Mucosa of descending colon (tissue), 3 donors: ENCODE measurements at regions not wholly inside any gene's neighbourhood (a gene's known extent, or its start where the extent isn't known, plus 50 kb on each side); places are given as distances from the start of the nearest gene placed in this dataset.

Experiments used
- ATAC-seq: fragments of 200-7000 bp; cut with Tn5 transposase; one replicate; pipeline ENCODE4 v1.9.1; 2020; ENCODE audit warnings: mild to moderate bottlenecking, moderate library complexity
- DNase-seq, 3 donors: peaks; one replicate each; pipeline ENCODE4 v3.0.0-alpha.2; 2020
- H3K36me3 ChIP-seq: fragments of 200-600 bp; one replicate; pipeline ENCODE4 v1.8.0; 2021; ENCODE audit warnings: low read depth, mild to moderate bottlenecking
- H3K4me1 ChIP-seq: fragments of 200-600 bp; one replicate; pipeline ENCODE4 v1.8.0; 2021; ENCODE audit warnings: low read depth, mild to moderate bottlenecking
- H3K4me3 ChIP-seq: fragments of 200-600 bp; one replicate; pipeline ENCODE4 v1.8.0; 2021; ENCODE audit warnings: mild to moderate bottlenecking
- H3K9me3 ChIP-seq: fragments of 200-600 bp; one replicate; pipeline ENCODE4 v1.8.0; 2021; ENCODE audit warnings: mild to moderate bottlenecking
- intact Hi-C, 2 donors: fragments of 100-400 bp; cut with DNase I in 1 of 2; cut with micrococcal nuclease in 1 of 2; formaldehyde crosslinking; loops; one replicate each; pipeline versions ENCODE4 v1.11.0 to v1.11.1; 2022; cut with DNase I, micrococcal nuclease
- TF ChIP-seq, protein P1 (sequence below): fragments of 200-600 bp; IDR thresholded peaks from one replicate; pipeline ENCODE4 v1.8.0; 2022; ENCODE audit warnings: antibody characterized with exemption, mild to moderate bottlenecking
- donor health status: DM: no; HTN: no; CAD: no; lungs with moderate emphysema.
- donor health status: DM: no; HTN: no; CAD: no.
- donor health status: DM: no; HTN: yes; CAD: no.

DNA sequence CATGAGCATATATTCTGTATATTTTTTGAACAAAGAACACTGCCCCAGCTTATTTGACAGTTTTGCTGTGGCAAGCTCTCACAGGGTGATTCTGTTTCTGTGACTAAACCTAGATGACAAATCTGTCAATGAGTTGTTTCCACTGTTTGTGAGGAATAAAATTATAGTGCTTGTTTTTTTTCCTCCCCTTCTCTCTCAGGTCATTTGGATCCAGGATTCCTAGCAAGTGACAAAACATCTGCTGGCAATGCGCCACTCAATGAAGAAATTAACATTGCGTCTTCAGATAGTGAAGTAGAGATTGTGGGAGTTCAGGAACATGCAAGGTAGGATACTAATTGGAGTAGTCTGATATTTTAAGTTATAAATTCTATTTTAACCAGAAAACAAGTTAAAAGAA lies 149.3 kb downstream of the HAUS1 start:
- DNase-seq, result no peak
- no peaks in the 10 kb centered on the region for H3K36me3 ChIP-seq
- TF ChIP-seq, protein P1, sequence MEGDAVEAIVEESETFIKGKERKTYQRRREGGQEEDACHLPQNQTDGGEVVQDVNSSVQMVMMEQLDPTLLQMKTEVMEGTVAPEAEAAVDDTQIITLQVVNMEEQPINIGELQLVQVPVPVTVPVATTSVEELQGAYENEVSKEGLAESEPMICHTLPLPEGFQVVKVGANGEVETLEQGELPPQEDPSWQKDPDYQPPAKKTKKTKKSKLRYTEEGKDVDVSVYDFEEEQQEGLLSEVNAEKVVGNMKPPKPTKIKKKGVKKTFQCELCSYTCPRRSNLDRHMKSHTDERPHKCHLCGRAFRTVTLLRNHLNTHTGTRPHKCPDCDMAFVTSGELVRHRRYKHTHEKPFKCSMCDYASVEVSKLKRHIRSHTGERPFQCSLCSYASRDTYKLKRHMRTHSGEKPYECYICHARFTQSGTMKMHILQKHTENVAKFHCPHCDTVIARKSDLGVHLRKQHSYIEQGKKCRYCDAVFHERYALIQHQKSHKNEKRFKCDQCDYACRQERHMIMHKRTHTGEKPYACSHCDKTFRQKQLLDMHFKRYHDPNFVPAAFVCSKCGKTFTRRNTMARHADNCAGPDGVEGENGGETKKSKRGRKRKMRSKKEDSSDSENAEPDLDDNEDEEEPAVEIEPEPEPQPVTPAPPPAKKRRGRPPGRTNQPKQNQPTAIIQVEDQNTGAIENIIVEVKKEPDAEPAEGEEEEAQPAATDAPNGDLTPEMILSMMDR, result no peak
- intact Hi-C loops, result no loop called here
- H3K4me3 ChIP-seq, result no peak overlapping the region
- H3K4me1 ChIP-seq, result peaks cover 33% of the 10 kb centered on the region
- ATAC-seq, result no peak
- H3K9me3 ChIP-seq, result no peaks in the 10 kb centered on the region

DNA sequence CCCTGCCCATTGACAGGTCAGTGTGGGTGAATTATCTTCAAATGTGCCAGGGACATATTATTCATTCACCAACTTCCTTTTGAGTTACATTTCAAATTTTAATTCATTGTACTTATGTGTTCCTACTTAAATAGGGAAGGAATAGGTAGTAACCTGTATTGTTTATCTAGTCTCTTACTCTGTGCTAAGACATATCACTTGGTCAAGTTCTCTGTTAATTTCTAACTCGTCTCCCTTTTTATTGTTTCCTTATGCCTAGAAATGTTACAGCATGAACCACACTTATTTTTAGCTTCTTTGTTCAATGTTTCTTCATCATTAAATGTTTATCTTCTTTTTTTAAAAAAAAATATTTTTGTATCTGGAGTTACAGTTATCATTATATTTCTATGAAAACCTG lies 151.9 kb downstream of the HAUS1 start:
- intact Hi-C loops, result no loop called here
- DNase-seq (no peak), ATAC-seq (peak; percentile 76)
- Histone ChIP-seq H3K4me3 (no peak overlapping the region), H3K36me3 (no peaks in the 10 kb centered on the region), H3K4me1 (peaks cover 14% of the 10 kb centered on the region), H3K9me3 (no peaks in the 10 kb centered on the region)
- TF ChIP-seq, protein P1, result no peak

DNA sequence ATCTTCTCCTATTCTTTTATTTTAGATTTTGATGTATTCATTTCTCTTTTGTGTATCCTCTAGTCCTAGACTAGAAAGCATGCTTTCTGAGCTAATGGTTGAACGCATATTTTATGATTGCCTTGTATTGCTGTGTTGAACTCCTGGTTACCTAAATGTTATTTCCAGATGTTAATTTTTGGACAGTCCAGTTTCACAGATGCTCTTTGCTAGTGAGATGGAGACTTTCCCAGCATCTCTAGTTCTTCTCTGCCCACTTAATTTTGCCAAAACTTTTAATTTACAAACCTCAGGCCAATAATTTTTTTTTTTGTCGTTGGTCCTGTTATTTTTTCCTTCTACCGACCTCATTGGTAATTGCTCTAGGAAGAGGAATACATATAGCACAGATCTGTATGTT lies 153.2 kb downstream of the HAUS1 start:
- TF ChIP-seq, protein P1, result no peak
- ATAC-seq (no peak), DNase-seq (no peak)
- intact Hi-C loops, result no loop called here
- H3K36me3 ChIP-seq, result no peaks in the 10 kb centered on the region
- no peaks in the 10 kb centered on the region for H3K9me3 ChIP-seq
- no peak overlapping the region for H3K4me3 ChIP-seq
- peaks cover 7% of the 10 kb centered on the region for H3K4me1 ChIP-seq

DNA sequence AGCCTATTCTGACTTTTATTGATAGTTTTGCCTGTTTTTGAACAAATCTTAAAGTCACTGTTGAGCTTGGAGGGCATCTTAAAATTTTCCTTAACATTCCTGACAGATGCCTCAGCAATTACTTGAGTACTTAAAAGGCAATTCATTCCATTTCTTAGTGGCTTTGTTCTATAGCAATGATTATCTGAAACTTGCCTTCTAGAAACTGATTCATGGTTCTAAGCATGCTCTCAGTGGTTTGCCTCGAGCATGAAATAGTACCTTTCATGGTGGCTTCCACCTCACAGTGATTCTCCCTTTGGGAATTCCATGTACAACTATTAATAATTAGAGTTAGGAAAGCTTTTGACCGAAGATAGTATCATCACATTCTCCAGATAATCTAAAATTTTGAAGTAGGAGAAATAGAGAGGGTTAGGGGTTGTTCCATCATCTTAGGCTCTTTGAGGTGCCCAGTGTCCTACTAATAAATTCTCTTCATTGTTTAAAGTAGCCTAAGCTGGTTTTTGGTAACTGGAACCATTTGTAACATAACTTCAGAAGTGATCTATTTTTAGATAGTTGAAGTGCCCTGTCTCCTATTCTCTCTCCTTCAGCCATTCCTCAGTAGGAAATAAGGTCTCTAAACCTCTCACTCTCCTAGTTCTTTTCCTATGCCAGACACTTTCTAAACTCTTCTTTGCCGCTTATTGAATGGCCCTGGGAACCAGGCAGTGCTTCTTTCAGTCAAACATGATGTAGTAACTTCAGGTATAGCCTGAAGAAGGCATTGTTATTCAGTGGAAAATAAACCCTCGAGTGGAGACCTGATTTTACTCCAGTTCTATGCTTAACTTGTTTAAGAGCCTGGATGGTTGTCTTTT lies 156.1 kb downstream of the HAUS1 start:
- Histone ChIP-seq H3K4me1 (peaks cover 7% of the 10 kb centered on the region), H3K4me3 (no peak overlapping the region), H3K9me3 (no peaks in the 10 kb centered on the region), H3K36me3 (no peaks in the 10 kb centered on the region)
- TF ChIP-seq, protein P1, result no peak
- intact Hi-C loops, result no loop called here
- DNase-seq, result no peak
- no peak for ATAC-seq

DNA sequence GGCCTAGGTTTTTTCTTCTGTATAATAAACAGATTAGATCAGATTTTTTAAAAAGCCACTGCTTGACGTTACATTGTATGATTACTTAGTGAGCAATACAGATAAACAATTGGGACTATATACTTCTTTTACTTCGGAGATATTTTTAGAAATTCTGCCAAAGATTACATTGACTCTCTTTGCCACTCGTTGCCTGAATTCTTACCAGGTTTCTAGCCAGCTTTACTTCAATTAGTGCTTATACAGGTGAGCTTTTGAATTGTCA lies 156.6 kb downstream of the HAUS1 start:
- H3K36me3 ChIP-seq, result no peaks in the 10 kb centered on the region
- H3K4me3 ChIP-seq, result no peak overlapping the region
- H3K4me1 ChIP-seq, result peaks cover 3% of the 10 kb centered on the region
- no peaks in the 10 kb centered on the region for H3K9me3 ChIP-seq
- intact Hi-C loops, result no loop called here
- ATAC-seq, result no peak
- DNase-seq, result no peak
- TF ChIP-seq, protein P1, result no peak

DNA sequence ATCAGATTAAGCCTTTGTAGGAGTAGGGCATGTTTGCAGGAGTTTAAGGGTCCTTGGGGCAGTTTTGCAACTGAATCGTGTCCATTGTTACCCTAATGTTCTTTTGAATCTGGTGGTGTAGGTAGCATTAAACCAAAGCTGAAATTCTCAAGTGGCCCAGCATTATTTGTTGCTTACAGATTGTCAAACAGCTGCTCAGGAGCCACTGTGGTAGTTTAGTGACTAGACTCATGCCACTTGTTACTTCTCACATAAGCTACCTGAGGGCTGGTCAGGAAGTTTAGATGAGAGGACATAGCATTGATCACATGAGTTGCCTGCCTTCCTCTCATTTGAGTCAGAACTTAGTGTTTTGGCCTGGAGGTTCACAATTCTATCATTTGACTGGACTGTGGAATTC lies 157.6 kb downstream of the HAUS1 start:
- no peaks in the 10 kb centered on the region for H3K36me3 ChIP-seq
- TF ChIP-seq, protein P1, result no peak
- H3K4me3 ChIP-seq, result no peak overlapping the region
- DNase-seq (no peak), ATAC-seq (no peak)
- intact Hi-C loops, result no loop called here
- no peaks in the 10 kb centered on the region for H3K9me3 ChIP-seq
- H3K4me1 ChIP-seq, result no peaks in the 10 kb centered on the region
